BJ (cell line): ENCODE measurements at regions not wholly inside any gene's neighbourhood (a gene's known extent, or its start where the extent isn't known, plus 50 kb on each side); places are given as distances from the start of the nearest gene placed in this dataset.

ENCODE experiments used
- CTCF ChIA-PET: fragments of 350-600 bp; formaldehyde crosslinking; extraction: SDS; loops from one replicate; lab custom pipeline; 2021; ENCODE audit warnings: antibody characterized with exemption, inconsistent platforms; lab: Yijun Ruan, JAX
- POLR2A ChIA-PET: fragments of 300-600 bp; sonication (Branson Sonifier 250); formaldehyde crosslinking; extraction: SDS; loops from one replicate; lab custom pipeline; 2021; ENCODE audit warnings: antibody characterized with exemption; lab: Charles Lee
- DNase-seq: peaks from one replicate; pipeline ENCODE4 v3.0.0-alpha.2; 2011; ENCODE audit warnings: low read depth
- H3K27me3 ChIP-seq: 2 replicates; pipeline ENCODE4 v1.6.0; 2011; ENCODE audit warnings: low read length; ENCODE audit not compliant: control insufficient read depth, insufficient read depth
- H3K36me3 ChIP-seq: 2 replicates; pipeline ENCODE4 v1.5.1; 2011; ENCODE audit warnings: low read length; ENCODE audit not compliant: control insufficient read depth, insufficient read depth
- H3K4me3 ChIP-seq: 2 replicates; pipeline ENCODE4 v1.5.1; 2011; ENCODE audit warnings: low read depth, mild to moderate bottlenecking, control low read depth, low read length
- TF ChIP-seq, protein P1 (sequence below): IDR thresholded peaks from 2 replicates; pipeline ENCODE4 v1.5.1; 2011; ENCODE audit warnings: low read depth, mild to moderate bottlenecking, control low read depth, inconsistent platforms, low read length, moderate library complexity; ENCODE audit not compliant: insufficient read depth

DNA sequence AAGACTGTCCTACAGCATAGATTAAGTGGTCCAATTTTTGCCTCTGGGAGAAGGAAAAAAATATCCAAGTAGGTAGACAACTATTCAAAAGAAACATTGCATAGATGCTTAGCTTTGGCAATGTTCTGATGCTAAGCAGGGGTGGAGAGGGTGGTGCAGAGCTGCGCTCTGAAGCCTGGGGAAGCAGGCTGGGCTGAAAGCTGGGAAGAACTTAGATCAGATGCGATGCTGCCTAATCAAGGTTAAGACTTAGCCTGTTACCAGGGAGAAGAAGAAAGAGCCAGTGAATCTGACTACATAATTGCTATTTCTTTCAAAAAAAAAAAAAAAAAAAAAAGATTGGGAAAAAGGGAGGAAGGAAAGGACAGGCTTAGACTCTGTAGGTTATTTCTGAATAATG, 89.0 kb upstream of the SCOC start:
- ChIA-PET CTCF (no interaction called here), POLR2A (no interaction called here)
- H3K4me3 ChIP-seq: no peak overlapping the region
- H3K27me3 ChIP-seq: peaks cover 20% of the 10 kb centered on the region
- no peak for DNase-seq
- no peaks in the 10 kb centered on the region for H3K36me3 ChIP-seq
- TF ChIP-seq, protein P1, sequence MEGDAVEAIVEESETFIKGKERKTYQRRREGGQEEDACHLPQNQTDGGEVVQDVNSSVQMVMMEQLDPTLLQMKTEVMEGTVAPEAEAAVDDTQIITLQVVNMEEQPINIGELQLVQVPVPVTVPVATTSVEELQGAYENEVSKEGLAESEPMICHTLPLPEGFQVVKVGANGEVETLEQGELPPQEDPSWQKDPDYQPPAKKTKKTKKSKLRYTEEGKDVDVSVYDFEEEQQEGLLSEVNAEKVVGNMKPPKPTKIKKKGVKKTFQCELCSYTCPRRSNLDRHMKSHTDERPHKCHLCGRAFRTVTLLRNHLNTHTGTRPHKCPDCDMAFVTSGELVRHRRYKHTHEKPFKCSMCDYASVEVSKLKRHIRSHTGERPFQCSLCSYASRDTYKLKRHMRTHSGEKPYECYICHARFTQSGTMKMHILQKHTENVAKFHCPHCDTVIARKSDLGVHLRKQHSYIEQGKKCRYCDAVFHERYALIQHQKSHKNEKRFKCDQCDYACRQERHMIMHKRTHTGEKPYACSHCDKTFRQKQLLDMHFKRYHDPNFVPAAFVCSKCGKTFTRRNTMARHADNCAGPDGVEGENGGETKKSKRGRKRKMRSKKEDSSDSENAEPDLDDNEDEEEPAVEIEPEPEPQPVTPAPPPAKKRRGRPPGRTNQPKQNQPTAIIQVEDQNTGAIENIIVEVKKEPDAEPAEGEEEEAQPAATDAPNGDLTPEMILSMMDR: no peak

DNA sequence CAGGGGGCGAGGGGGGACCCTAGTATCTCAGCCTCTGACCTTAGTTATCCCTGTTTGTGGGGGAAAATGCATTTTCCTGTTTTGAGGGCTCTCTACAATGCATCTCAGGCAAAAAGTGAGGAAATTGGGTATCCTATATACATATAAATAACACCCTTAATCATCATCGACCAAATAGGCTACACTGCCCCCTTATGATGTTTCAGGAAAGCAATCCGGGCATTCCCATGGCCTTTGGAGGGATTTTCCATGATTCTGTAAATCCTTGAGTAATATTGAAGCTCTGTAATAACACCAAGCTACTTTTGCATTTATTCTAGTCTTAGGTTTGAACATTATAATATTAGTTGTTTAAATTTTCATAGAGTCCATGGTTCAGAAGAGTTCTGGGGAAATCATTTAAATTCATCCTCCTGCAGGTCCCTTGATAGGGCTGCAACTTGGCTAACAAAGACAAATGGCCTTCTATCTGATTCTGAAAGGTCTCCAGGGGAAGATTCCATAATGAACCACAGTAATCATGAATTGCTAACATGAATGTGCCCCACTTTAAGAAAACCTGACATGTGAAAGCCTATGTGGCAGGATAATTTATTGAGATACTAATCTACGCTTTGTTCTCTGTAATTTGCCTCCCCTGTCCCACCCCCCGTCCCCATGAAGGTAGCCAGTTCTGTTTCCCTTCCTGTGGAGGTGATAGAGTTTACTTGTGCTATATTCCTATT, 91.5 kb upstream of the SCOC start:
- no peak for DNase-seq
- Histone ChIP-seq H3K4me3 (no peak overlapping the region), H3K27me3 (peaks cover 20% of the 10 kb centered on the region), H3K36me3 (no peaks in the 10 kb centered on the region)
- ChIA-PET POLR2A (no interaction called here), CTCF (interaction anchor here (1.0 to 1.4 kb wide), 3 partner anchors 9 to 230 kb away, joined by 3 to 4 read pairs (median 3); no protein-coding TSS in a partner anchor)
- TF ChIP-seq, protein P1: 0 out of 2 replicates have a peak, but pooled peaks have one; percentile 6

DNA sequence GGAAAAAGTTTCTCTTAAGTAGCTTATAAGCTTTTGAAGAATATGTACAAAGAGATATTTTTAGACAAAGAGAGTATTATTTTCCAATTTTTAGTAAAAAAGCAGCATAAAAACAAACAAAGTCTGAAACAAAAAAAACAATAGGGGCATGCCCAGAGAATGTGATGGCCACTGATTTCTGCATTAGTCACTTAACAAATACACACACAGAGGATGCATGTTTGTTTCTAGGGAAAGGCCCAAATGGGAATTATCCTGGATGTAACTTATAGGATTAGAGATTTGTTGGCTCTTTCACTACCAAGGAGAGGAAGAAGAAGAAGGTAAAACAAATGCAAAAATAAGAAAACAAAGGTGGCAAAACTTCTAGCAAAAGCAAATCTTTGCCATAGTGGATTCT, 95.9 kb upstream of the SCOC start:
- H3K4me3 ChIP-seq: no peak overlapping the region
- TF ChIP-seq, protein P1: no peak
- ChIA-PET POLR2A (no interaction called here), CTCF (interaction anchor here (1.0 to 1.3 kb wide), 2 partner anchors 9 to 49 kb away, joined by 3 read pairs; no protein-coding TSS in a partner anchor)
- DNase-seq: no peak
- peaks cover 9% of the 10 kb centered on the region for H3K27me3 ChIP-seq
- H3K36me3 ChIP-seq: no peaks in the 10 kb centered on the region

DNA sequence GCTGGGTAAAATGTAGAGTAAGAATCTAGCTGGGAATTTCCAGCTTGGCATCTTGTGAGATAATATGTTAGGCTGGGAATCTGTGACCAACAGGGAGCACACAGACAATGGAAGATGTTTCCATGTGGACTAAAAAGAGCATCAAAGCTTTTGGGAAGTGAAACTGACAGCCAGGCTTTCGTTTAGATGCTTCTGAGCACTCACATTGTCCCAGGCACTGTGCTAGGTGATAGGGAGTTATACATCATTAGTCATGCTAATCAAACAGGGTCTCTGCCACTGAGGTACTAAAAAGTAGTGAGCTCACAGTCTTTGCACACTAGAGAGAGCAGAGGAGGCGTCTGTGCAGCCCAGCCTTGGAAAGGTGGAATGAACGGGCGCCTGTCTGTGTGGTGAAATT, 101.9 kb upstream of the SCOC start:
- DNase-seq: no peak
- ChIA-PET CTCF (interaction anchor here (1.0 to 1.7 kb wide), 2 partner anchors 8 to 59 kb away, joined by 3 read pairs; no protein-coding TSS in a partner anchor), POLR2A (no interaction called here)
- H3K36me3 ChIP-seq: no peaks in the 10 kb centered on the region
- no peak overlapping the region for H3K4me3 ChIP-seq
- no peaks in the 10 kb centered on the region; the same call in none of the 2 replicates for H3K27me3 ChIP-seq
- TF ChIP-seq, protein P1: no peak

DNA sequence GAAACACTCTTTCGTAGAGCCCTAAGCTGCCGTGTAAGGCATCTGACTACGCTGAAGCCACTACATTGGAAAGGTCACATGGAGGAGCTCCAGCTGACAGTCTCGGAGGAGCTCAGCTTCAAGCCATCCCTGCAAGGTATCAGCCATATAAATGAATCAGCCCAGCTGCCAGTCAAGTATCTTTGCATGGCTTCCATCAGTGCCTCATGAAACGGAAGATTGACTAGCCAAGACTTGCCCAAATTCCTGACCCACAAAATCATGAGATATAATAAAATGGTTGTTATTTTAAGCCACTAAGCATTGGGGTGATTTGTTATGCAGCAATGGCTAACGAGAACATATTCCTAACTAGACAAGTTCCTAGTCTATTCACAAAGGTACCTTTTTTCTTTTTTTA, 104.1 kb upstream of the SCOC start:
- Histone ChIP-seq H3K4me3 (no peak overlapping the region), H3K36me3 (no peaks in the 10 kb centered on the region), H3K27me3 (no peaks in the 10 kb centered on the region; the same call in none of the 2 replicates)
- DNase-seq: no peak
- CTCF ChIA-PET: interaction anchor here (0.6 to 1.7 kb wide), 3 partner anchors 9 to 612 kb away, joined by 3 to 5 read pairs (median 5); no protein-coding TSS in a partner anchor
- TF ChIP-seq, protein P1: no peak
- POLR2A ChIA-PET: interaction anchor here (0.5 kb wide), 1 partner anchor 30 kb away, joined by 9 read pairs; no protein-coding TSS in a partner anchor
